ENCODE measurements at regions not wholly inside any gene's neighbourhood (a gene's known extent, or its start where the extent isn't known, plus 50 kb on each side); places are given as distances from the start of the nearest gene placed in this dataset.
A peak's percentile ranks its signal among the peaks of the same experiment; 100 is the strongest.

GRCh38 chr22:49259839-49260615 lies 567.6 kb downstream of the BRD1 start:
- no peak overlapping the region for H3K4me3 ChIP-seq

GRCh38 chr22:49258107-49259010 lies 569.3 kb downstream of the BRD1 start:
- no peak overlapping the region for H3K27ac ChIP-seq
- H3K4me1 ChIP-seq (replicated peaks in 1 of 2), result no peaks in the 10 kb centered on the region
- H3K4me3 ChIP-seq, result no peak overlapping the region
- WGBS, 10 experiments, result 24 to 90% (median 73%) methylated on average over 2 to 14 of the region's 31 CpGs; no CpG with 5 or more reads in 1 of the 10 experiments
- in situ Hi-C loops (cut with MboI; ENCODE audit: low pct_unique_long_range_greater_than_20kb in 2 of 9, low sequenced_read_pairs in 9 of 9, unreplicated experiment in 9 of 9), result no loop called here
- peak in 1 of 8 experiments; percentile 59 for ATAC-seq (replicated peaks in 6 of 8)

More at GRCh38 chr22:49259839-49260615, 567.6 kb downstream of the BRD1 start:
- H3K27ac ChIP-seq, result no peak overlapping the region
- in situ Hi-C loops (cut with MboI; ENCODE audit: low pct_unique_long_range_greater_than_20kb in 2 of 9, low sequenced_read_pairs in 9 of 9, unreplicated experiment in 9 of 9), result no loop called here
- no peaks in the 10 kb centered on the region for H3K4me1 ChIP-seq (replicated peaks in 1 of 2)
- WGBS, 10 experiments, result 5 to 81% (median 41%) methylated on average over 1 to 8 of the region's 8 CpGs; no CpG with 5 or more reads in 1 of the 10 experiments
- no peak for ATAC-seq (replicated peaks in 6 of 8)

GRCh38 chr22:49257551-49257961 lies 570.1 kb downstream of the BRD1 start:
- ATAC-seq (replicated peaks in 6 of 8), result no peak
- Histone ChIP-seq H3K4me1 (replicated peaks in 1 of 2) (no peaks in the 10 kb centered on the region), H3K4me3 (no peak overlapping the region), H3K27ac (no peak overlapping the region)
- in situ Hi-C loops (cut with MboI; ENCODE audit: low pct_unique_long_range_greater_than_20kb in 2 of 9, low sequenced_read_pairs in 9 of 9, unreplicated experiment in 9 of 9), result no loop called here
- WGBS, 10 experiments, result 12 to 100% (median 51%) methylated on average over 1 to 5 of the region's 13 CpGs; no CpG with 5 or more reads in 2 of the 10 experiments

- in situ Hi-C loops (cut with MboI; ENCODE audit: low pct_unique_long_range_greater_than_20kb in 2 of 9, low sequenced_read_pairs in 9 of 9, unreplicated experiment in 9 of 9), result no loop called here
- H3K4me1 ChIP-seq (replicated peaks in 1 of 2), result no peaks in the 10 kb centered on the region
- H3K4me3 ChIP-seq, result no peak overlapping the region
- no peak for ATAC-seq (replicated peaks in 6 of 8)
- H3K27ac ChIP-seq, result no peak overlapping the region
- WGBS, 10 experiments, result 42 to 92% (median 81%) methylated on average over 4 to 10 of the region's 17 CpGs; no CpG with 5 or more reads in 3 of the 10 experiments
Observed at GRCh38 chr22:49255741-49256318, 571.8 kb downstream of the BRD1 start.

- in situ Hi-C loops (cut with MboI; ENCODE audit: low pct_unique_long_range_greater_than_20kb in 2 of 9, low sequenced_read_pairs in 9 of 9, unreplicated experiment in 9 of 9), result no loop called here
- 93% methylated on average over 6 of the region's 11 CpGs; no CpG with 5 or more reads in 9 of the 10 experiments for WGBS, 10 experiments
- Histone ChIP-seq H3K4me1 (replicated peaks in 1 of 2) (no peaks in the 10 kb centered on the region), H3K27ac (no peak overlapping the region), H3K4me3 (no peak overlapping the region)
- no peak for ATAC-seq (replicated peaks in 6 of 8)
Observed at GRCh38 chr22:49255154-49255553, 572.5 kb downstream of the BRD1 start.

GRCh38 chr22:49253656-49254055 lies 574.0 kb downstream of the BRD1 start:
- H3K4me1 ChIP-seq (replicated peaks in 1 of 2), result no peaks in the 10 kb centered on the region
- no peak overlapping the region for H3K27ac ChIP-seq
- ATAC-seq (replicated peaks in 6 of 8), result no peak
- H3K4me3 ChIP-seq, result no peak overlapping the region
- WGBS, 10 experiments, result 53 to 100% (median 67%) methylated on average over 1 to 5 of the region's 6 CpGs; no CpG with 5 or more reads in 5 of the 10 experiments
- in situ Hi-C loops (cut with MboI; ENCODE audit: low pct_unique_long_range_greater_than_20kb in 2 of 9, low sequenced_read_pairs in 9 of 9, unreplicated experiment in 9 of 9), result no loop called here

GRCh38 chr22:49251371-49251770 lies 576.3 kb downstream of the BRD1 start:
- in situ Hi-C loops (cut with MboI; ENCODE audit: low pct_unique_long_range_greater_than_20kb in 2 of 9, low sequenced_read_pairs in 9 of 9, unreplicated experiment in 9 of 9), result no loop called here
- no peak overlapping the region for H3K4me3 ChIP-seq
- no peak overlapping the region for H3K27ac ChIP-seq
- 0 to 79% (median 30%) methylated on average over 2 to 6 of the region's 6 CpGs; no CpG with 5 or more reads in 2 of the 10 experiments for WGBS, 10 experiments
- H3K4me1 ChIP-seq (replicated peaks in 1 of 2), result no peaks in the 10 kb centered on the region
- ATAC-seq (replicated peaks in 6 of 8), result no peak

GRCh38 chr22:49247194-49247924 lies 580.3 kb downstream of the BRD1 start:
- Histone ChIP-seq H3K4me1 (replicated peaks in 1 of 2) (no peaks in the 10 kb centered on the region), H3K27ac (no peak overlapping the region), H3K4me3 (no peak overlapping the region)
- ATAC-seq (replicated peaks in 6 of 8), result no peak
- 16 to 85% (median 48%) methylated on average over 1 to 16 of the region's 18 CpGs for WGBS, 10 experiments
- in situ Hi-C loops (cut with MboI; ENCODE audit: low pct_unique_long_range_greater_than_20kb in 2 of 9, low sequenced_read_pairs in 9 of 9, unreplicated experiment in 9 of 9), result no loop called here

GRCh38 chr22:49244466-49245420 lies 582.9 kb downstream of the BRD1 start:
- H3K27ac ChIP-seq, result no peak overlapping the region

GRCh38 chr22:49243965-49244364 lies 583.7 kb downstream of the BRD1 start:
- in situ Hi-C loops (cut with MboI; ENCODE audit: low pct_unique_long_range_greater_than_20kb in 2 of 9, low sequenced_read_pairs in 9 of 9, unreplicated experiment in 9 of 9), result no loop called here

More at GRCh38 chr22:49244466-49245420, 582.9 kb downstream of the BRD1 start:
- ATAC-seq (replicated peaks in 6 of 8), result no peak
- Histone ChIP-seq H3K4me3 (no peak overlapping the region), H3K4me1 (replicated peaks in 1 of 2) (no peaks in the 10 kb centered on the region)
- in situ Hi-C loops (cut with MboI; ENCODE audit: low pct_unique_long_range_greater_than_20kb in 2 of 9, low sequenced_read_pairs in 9 of 9, unreplicated experiment in 9 of 9), result no loop called here
- whole genome bisulfite sequencing, 10 experiments, result 24 to 90% (median 80%) methylated on average over 1 to 9 of the region's 16 CpGs; no CpG with 5 or more reads in 2 of the 10 experiments

GRCh38 chr22:49243335-49243734 lies 584.3 kb downstream of the BRD1 start:
- Histone ChIP-seq H3K27ac (no peak overlapping the region), H3K4me3 (no peak overlapping the region), H3K4me1 (replicated peaks in 1 of 2) (no peaks in the 10 kb centered on the region)
- in situ Hi-C loops (cut with MboI; ENCODE audit: low pct_unique_long_range_greater_than_20kb in 2 of 9, low sequenced_read_pairs in 9 of 9, unreplicated experiment in 9 of 9), result no loop called here
- WGBS, 10 experiments, result 10 to 90% (median 37%) methylated on average over 1 to 3 of the region's 5 CpGs; no CpG with 5 or more reads in 1 of the 10 experiments
- no peak for ATAC-seq (replicated peaks in 6 of 8)

More at GRCh38 chr22:49243965-49244364, 583.7 kb downstream of the BRD1 start:
- H3K4me3 ChIP-seq, result no peak overlapping the region
- 0 to 95% (median 50%) methylated on average over 1 to 5 of the region's 7 CpGs; no CpG with 5 or more reads in 5 of the 10 experiments for WGBS, 10 experiments
- ATAC-seq (replicated peaks in 6 of 8), result no peak
- H3K4me1 ChIP-seq (replicated peaks in 1 of 2), result no peaks in the 10 kb centered on the region
- H3K27ac ChIP-seq, result no peak overlapping the region
